SH-SY5Y (cell line): ENCODE measurements at regions not wholly inside any gene's neighbourhood (a gene's known extent, or its start where the extent isn't known, plus 50 kb on each side); places are given as distances from the start of the nearest gene placed in this dataset.

Source experiments
- GATA2 ChIP-seq: IDR thresholded peaks from 2 replicates; pipeline ENCODE4 v1.6.1; 2011; ENCODE audit warnings: mild to moderate bottlenecking, low read depth, low read length
- GATA3 ChIP-seq: IDR thresholded peaks from 2 replicates; pipeline ENCODE4 v1.6.1; 2011; ENCODE audit warnings: low read depth, mild to moderate bottlenecking, low read length, moderate library complexity

- TF ChIP-seq GATA2 (no peak), GATA3 (no peak)
Observed at GRCh38 chr18:43714343-43715010, 437.2 kb upstream of the SYT4 start.
